Osteoblast (primary cell): ENCODE measurements at regions not wholly inside any gene's neighbourhood (a gene's known extent, or its start where the extent isn't known, plus 50 kb on each side); places are given as distances from the start of the nearest gene placed in this dataset.

Experiments used
- DNase-seq: peaks from one replicate; pipeline ENCODE4 v3.0.0; 2011; ENCODE audit warnings: low spot score, mixed read lengths; ENCODE audit not compliant: insufficient read length; ENCODE audit errors: missing footprints
- H2AFZ ChIP-seq: 2 replicates; pipeline ENCODE4 v1.6.0; 2011; ENCODE audit warnings: mild to moderate bottlenecking, low read length
- H3K27ac ChIP-seq: 2 replicates; pipeline ENCODE4 v1.5.1; 2011; ENCODE audit warnings: mild to moderate bottlenecking, low read depth, low read length, moderate library complexity
- H3K27me3 ChIP-seq: 2 replicates; pipeline ENCODE4 v1.6.0; 2012; ENCODE audit warnings: mild to moderate bottlenecking, control low read depth, inconsistent platforms, low read length, moderate library complexity; ENCODE audit not compliant: insufficient read depth
- H3K36me3 ChIP-seq: 2 replicates; pipeline ENCODE4 v1.5.1; 2011; ENCODE audit warnings: mild to moderate bottlenecking, low read length, control low read depth, moderate library complexity; ENCODE audit not compliant: insufficient read depth
- H3K4me1 ChIP-seq: 2 replicates; pipeline ENCODE4 v1.5.1; 2011; ENCODE audit warnings: mild to moderate bottlenecking, low read length, control low read depth, moderate library complexity; ENCODE audit not compliant: insufficient read depth
- H3K4me2 ChIP-seq: 2 replicates; pipeline ENCODE4 v1.6.0; 2011; ENCODE audit warnings: mild to moderate bottlenecking, low read length; ENCODE audit not compliant: insufficient read depth
- H3K4me3 ChIP-seq: fragments of 200-600 bp; sonication (generic); 3 replicates; pipeline ENCODE4 v1.5.1; 2012; ENCODE audit warnings: mild to moderate bottlenecking, low read length, inconsistent platforms; ENCODE audit not compliant: insufficient read depth
- H3K79me2 ChIP-seq: 2 replicates; pipeline ENCODE4 v1.6.0; 2012; ENCODE audit warnings: mild to moderate bottlenecking, low read length, control low read depth, inconsistent platforms; ENCODE audit not compliant: insufficient read depth
- H3K9me3 ChIP-seq: 2 replicates; pipeline ENCODE4 v1.5.1; 2011; ENCODE audit warnings: low read depth, low read length, control low read depth
- H4K20me1 ChIP-seq: 2 replicates; pipeline ENCODE4 v1.6.0; 2012; ENCODE audit warnings: mild to moderate bottlenecking, low read length, control low read depth; ENCODE audit not compliant: insufficient read depth
- TF ChIP-seq, protein P1 (sequence below): IDR thresholded peaks from 2 replicates; pipeline ENCODE4 v1.5.1; 2011; ENCODE audit warnings: mild to moderate bottlenecking, low read depth, low read length, moderate library complexity; ENCODE audit errors: extremely low read depth

DNA sequence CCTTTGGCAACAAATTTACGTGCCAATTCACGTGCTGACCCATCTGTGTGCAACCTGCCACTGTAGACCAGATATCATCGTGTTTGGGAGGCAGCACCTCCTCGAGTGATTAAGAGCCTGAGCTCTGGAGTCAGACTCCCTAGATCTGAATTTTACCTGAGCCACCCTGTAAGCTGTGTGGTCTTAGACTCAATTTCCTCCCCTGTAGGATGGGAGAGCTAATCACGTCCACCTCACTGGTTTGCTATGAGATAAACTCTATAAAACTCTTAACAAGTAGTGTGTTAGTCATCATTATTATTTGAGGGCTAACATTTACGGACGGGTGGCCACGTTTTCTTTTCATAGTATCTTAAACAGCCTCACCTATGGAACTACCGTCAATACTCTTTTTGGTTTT, 220.0 kb upstream of the ADAMTSL1 start:
- Histone ChIP-seq H2AFZ (no peak overlapping the region), H3K4me2 (no peak overlapping the region), H3K4me1 (peaks cover 20% of the 10 kb centered on the region), H4K20me1 (no peaks in the 10 kb centered on the region), H3K9me3 (no peaks in the 10 kb centered on the region), H3K79me2 (no peaks in the 10 kb centered on the region), H3K27me3 (no peaks in the 10 kb centered on the region), H3K4me3 (no peak overlapping the region), H3K36me3 (no peaks in the 10 kb centered on the region), H3K27ac (no peak overlapping the region)
- TF ChIP-seq, protein P1, sequence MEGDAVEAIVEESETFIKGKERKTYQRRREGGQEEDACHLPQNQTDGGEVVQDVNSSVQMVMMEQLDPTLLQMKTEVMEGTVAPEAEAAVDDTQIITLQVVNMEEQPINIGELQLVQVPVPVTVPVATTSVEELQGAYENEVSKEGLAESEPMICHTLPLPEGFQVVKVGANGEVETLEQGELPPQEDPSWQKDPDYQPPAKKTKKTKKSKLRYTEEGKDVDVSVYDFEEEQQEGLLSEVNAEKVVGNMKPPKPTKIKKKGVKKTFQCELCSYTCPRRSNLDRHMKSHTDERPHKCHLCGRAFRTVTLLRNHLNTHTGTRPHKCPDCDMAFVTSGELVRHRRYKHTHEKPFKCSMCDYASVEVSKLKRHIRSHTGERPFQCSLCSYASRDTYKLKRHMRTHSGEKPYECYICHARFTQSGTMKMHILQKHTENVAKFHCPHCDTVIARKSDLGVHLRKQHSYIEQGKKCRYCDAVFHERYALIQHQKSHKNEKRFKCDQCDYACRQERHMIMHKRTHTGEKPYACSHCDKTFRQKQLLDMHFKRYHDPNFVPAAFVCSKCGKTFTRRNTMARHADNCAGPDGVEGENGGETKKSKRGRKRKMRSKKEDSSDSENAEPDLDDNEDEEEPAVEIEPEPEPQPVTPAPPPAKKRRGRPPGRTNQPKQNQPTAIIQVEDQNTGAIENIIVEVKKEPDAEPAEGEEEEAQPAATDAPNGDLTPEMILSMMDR: no peak
- no peak for DNase-seq

DNA sequence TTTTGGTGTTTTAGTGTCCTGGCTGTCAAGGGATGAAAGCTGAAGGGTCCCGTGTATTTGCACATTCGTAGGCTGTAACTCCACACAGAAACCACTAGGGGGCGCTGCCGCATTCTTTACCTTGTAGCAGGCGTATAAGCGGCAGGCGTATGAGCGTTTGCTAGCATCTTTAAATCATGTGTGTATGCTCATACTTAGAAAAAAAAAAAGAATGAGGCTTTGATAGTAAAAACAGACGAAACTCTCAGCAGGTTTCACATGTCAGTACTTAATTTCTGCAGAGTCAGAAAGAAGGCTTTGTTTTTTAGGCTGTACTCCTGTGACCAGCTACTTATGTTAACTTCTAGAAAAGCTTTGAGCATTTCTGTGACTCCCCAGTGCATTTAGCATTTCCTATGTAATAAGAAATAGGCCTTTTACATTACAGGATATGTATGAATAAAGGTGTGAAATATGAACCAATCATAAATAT, 218.8 kb upstream of the ADAMTSL1 start:
- H3K36me3 ChIP-seq: no peaks in the 10 kb centered on the region
- H3K4me2 ChIP-seq: peak overlapping the region; percentile 43
- TF ChIP-seq, protein P1: peak; percentile 96
- H3K9me3 ChIP-seq: no peaks in the 10 kb centered on the region
- H3K4me1 ChIP-seq: peaks cover 18% of the 10 kb centered on the region
- H4K20me1 ChIP-seq: no peaks in the 10 kb centered on the region
- H3K79me2 ChIP-seq: no peaks in the 10 kb centered on the region
- H3K27me3 ChIP-seq: no peaks in the 10 kb centered on the region
- no peak overlapping the region for H2AFZ ChIP-seq
- peak; percentile 84 for DNase-seq
- no peak overlapping the region for H3K4me3 ChIP-seq
- peak overlapping the region; percentile 35 for H3K27ac ChIP-seq

DNA sequence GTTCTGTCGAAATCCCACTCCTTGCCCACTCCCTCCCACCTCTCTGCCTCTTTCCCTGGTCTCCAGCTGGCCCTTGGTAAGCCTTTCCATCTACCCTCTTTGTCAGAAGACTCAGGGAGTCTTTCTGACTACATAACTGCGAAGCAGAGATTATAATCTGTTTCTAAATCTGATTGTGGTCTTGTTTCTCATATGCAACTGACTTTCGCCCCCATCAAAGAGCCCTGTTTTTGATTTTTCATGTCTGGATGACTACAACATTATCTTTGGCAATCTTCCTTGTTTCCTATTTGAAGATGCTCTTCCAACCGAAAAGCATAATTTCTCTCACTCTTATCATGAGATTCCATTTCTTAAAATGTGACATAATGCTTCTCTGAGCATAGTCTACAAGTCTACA, 218.2 kb upstream of the ADAMTSL1 start:
- Histone ChIP-seq H2AFZ (peak overlapping the region; percentile 20), H3K4me2 (no peak overlapping the region), H3K4me3 (no peak overlapping the region), H3K36me3 (no peaks in the 10 kb centered on the region), H3K9me3 (no peaks in the 10 kb centered on the region), H3K79me2 (no peaks in the 10 kb centered on the region), H3K27me3 (no peaks in the 10 kb centered on the region), H3K27ac (peak overlapping the region; percentile 35), H4K20me1 (no peaks in the 10 kb centered on the region), H3K4me1 (peaks cover 22% of the 10 kb centered on the region)
- TF ChIP-seq, protein P1: no peak
- no peak for DNase-seq

DNA sequence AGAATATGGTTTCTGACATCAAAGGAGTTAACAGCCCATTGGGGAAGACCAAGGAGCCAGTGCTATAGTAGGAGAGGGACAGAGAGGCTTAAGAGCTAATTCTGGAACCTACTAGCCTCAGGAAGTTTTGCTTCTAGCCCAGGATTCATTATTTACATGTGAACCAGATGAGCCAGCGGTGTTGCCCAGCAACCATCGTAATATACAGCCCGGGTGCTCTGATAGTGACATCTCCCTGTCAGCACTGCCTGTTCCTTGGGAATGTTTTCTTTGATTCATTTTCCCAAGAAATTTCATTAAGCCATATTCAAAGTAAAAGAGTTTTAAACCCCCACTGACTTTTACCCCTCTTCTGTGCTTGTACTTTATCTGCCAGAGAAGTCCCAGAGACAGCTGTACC, 217.4 kb upstream of the ADAMTSL1 start:
- no peak overlapping the region for H3K4me2 ChIP-seq
- no peak for DNase-seq
- no peaks in the 10 kb centered on the region for H3K79me2 ChIP-seq
- no peaks in the 10 kb centered on the region for H3K9me3 ChIP-seq
- no peak overlapping the region for H3K4me3 ChIP-seq
- H3K4me1 ChIP-seq: peaks cover 28% of the 10 kb centered on the region
- H3K36me3 ChIP-seq: no peaks in the 10 kb centered on the region
- H4K20me1 ChIP-seq: no peaks in the 10 kb centered on the region
- no peaks in the 10 kb centered on the region for H3K27me3 ChIP-seq
- H2AFZ ChIP-seq: no peak overlapping the region
- TF ChIP-seq, protein P1: no peak
- H3K27ac ChIP-seq: no peak overlapping the region
